Natural killer cell (primary cell): ENCODE measurements at regions not wholly inside any gene's neighbourhood (a gene's known extent, or its start where the extent isn't known, plus 50 kb on each side); places are given as distances from the start of the nearest gene placed in this dataset.

Source experiments
- ATAC-seq, 3 donors: fragments of 150-1000 bp in 2 of 3; fragments of 200-7000 bp in 1 of 3; cut with Tn5 transposase; 1 replicate in 1 of 3; 2 replicates in 2 of 3; pipeline ENCODE4 v1.10.0; 2021; ENCODE audit warnings: mild to moderate bottlenecking in 2 of 3, moderate library complexity in 2 of 3
- DNase-seq, 2 donors: peaks; one replicate each; pipeline versions ENCODE4 v3.0.0 to v3.0.0-alpha.2; 2013 to 2021; ENCODE audit warnings: mixed read lengths in 1 of 2
- H3K27ac ChIP-seq: one replicate; pipeline ENCODE4 v1.5.1; 2013; ENCODE audit warnings: mild to moderate bottlenecking, low read length
- H3K27me3 ChIP-seq: one replicate; pipeline ENCODE4 v1.6.1; 2013; ENCODE audit warnings: low read length; ENCODE audit not compliant: control insufficient read depth, insufficient read depth
- H3K36me3 ChIP-seq: one replicate; pipeline ENCODE4 v1.6.1; 2013; ENCODE audit warnings: low read length; ENCODE audit not compliant: control insufficient read depth, insufficient read depth
- H3K4me1 ChIP-seq: one replicate; pipeline ENCODE4 v1.6.1; 2013; ENCODE audit warnings: low read length; ENCODE audit not compliant: control insufficient read depth, insufficient read depth
- H3K4me3 ChIP-seq: one replicate; pipeline ENCODE4 v1.5.1; 2013; ENCODE audit warnings: low read length
- H3K9me3 ChIP-seq: one replicate; pipeline ENCODE4 v1.6.1; 2013; ENCODE audit warnings: low read length; ENCODE audit not compliant: control insufficient read depth, insufficient read depth
- H3K27ac Mint-ChIP-seq, 2 donors: one replicate each; pipeline ENCODE4 v1.8.0; 2022; ENCODE audit warnings: mild to moderate bottlenecking in 2 of 2, mixed read lengths in 2 of 2, moderate library complexity in 1 of 2
- H3K27me3 Mint-ChIP-seq, 2 donors: one replicate each; pipeline ENCODE4 v1.8.0; 2022; ENCODE audit warnings: low read depth in 2 of 2, mixed read lengths in 2 of 2
- H3K36me3 Mint-ChIP-seq: one replicate; pipeline ENCODE4 v1.8.0; 2022; ENCODE audit warnings: mixed read lengths
- H3K4me1 Mint-ChIP-seq, 2 donors: one replicate each; pipeline ENCODE4 v1.8.0; 2022; ENCODE audit warnings: mixed read lengths in 2 of 2
- H3K4me3 Mint-ChIP-seq: one replicate; pipeline ENCODE4 v1.8.0; 2022; ENCODE audit warnings: mild to moderate bottlenecking, moderate library complexity, mixed read lengths
- H3K9me3 Mint-ChIP-seq, 2 donors: one replicate each; pipeline ENCODE4 v1.8.0; 2022; ENCODE audit warnings: mixed read lengths in 2 of 2
- CTCF ChIP-seq: fragments of 200-600 bp; IDR thresholded peaks from one replicate; pipeline ENCODE4 v1.8.0; 2022; ENCODE audit warnings: antibody characterized with exemption
- WGBS: methylation state at CpG from one replicate; pipeline ENCODE4 v1.1.7; 2013; ENCODE audit warnings: missing lambda C conversion rate; ENCODE audit not compliant: insufficient coverage; 5-methylcytosine and 5-hydroxymethylcytosine counted together
- intact Hi-C: fragments of 100-400 bp; cut with micrococcal nuclease; formaldehyde crosslinking; loops from one replicate; pipeline ENCODE4 v1.14.2; 2022

- no peak overlapping the region for H3K27ac ChIP-seq
- WGBS = 43% methylated on average over 1 of the region's 1 CpG
- TF ChIP-seq CTCF = no peak
- H3K4me3 ChIP-seq = no peak overlapping the region
- no peaks in the 10 kb centered on the region for H3K9me3 ChIP-seq
- H3K27ac Mint-ChIP-seq = no peak overlapping the region
- H3K27me3 ChIP-seq = no peaks in the 10 kb centered on the region
- intact Hi-C loops = no loop called here
- no peaks in the 10 kb centered on the region for H3K4me1 Mint-ChIP-seq
- H3K36me3 ChIP-seq = no peaks in the 10 kb centered on the region
- ATAC-seq (no peak), DNase-seq (no peak)
- H3K36me3 Mint-ChIP-seq = no peaks in the 10 kb centered on the region
- no peak overlapping the region for H3K4me3 Mint-ChIP-seq
- H3K4me1 ChIP-seq = no peaks in the 10 kb centered on the region
- H3K27me3 Mint-ChIP-seq = peaks cover 8 to 15% of the 10 kb centered on the region in 2 donors
- H3K9me3 Mint-ChIP-seq = no peaks in the 10 kb centered on the region
Measured at GRCh38 chr6:6771224-6771945, 182.9 kb downstream of the LY86 start.

DNA sequence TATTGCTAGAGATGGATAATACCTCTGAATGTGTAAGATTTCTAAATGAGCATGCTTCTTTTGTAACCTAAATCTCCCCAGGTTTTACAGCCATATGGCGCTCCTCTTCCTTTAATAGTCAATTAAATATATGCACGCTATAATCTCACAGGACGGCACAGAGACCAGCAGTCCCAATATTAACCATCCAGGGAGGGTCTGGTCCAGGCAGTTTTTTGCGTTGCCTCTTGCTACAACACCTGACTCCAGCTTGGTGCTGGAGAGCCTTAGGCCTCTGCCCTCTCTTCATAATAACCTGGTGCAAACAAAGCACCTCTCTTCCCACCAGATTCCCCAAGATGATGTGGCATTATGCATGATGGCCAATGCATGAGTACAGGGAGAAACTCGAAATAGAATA is 183.4 kb downstream of the LY86 start:
- DNase-seq (no peak), ATAC-seq (no peak)
- Mint-ChIP-seq H3K9me3 (no peaks in the 10 kb centered on the region), H3K4me1 (no peaks in the 10 kb centered on the region), H3K36me3 (no peaks in the 10 kb centered on the region), H3K27ac (no peak overlapping the region), H3K4me3 (no peak overlapping the region), H3K27me3 (peaks cover 8 to 15% of the 10 kb centered on the region in 2 donors)
- no peaks in the 10 kb centered on the region for H3K27me3 ChIP-seq
- H3K4me1 ChIP-seq = no peaks in the 10 kb centered on the region
- no peak for TF ChIP-seq CTCF
- intact Hi-C loops = no loop called here
- no peaks in the 10 kb centered on the region for H3K9me3 ChIP-seq
- 91% methylated on average over 5 of the region's 5 CpGs for WGBS
- H3K36me3 ChIP-seq = no peaks in the 10 kb centered on the region
- no peak overlapping the region for H3K27ac ChIP-seq
- no peak overlapping the region for H3K4me3 ChIP-seq

DNA sequence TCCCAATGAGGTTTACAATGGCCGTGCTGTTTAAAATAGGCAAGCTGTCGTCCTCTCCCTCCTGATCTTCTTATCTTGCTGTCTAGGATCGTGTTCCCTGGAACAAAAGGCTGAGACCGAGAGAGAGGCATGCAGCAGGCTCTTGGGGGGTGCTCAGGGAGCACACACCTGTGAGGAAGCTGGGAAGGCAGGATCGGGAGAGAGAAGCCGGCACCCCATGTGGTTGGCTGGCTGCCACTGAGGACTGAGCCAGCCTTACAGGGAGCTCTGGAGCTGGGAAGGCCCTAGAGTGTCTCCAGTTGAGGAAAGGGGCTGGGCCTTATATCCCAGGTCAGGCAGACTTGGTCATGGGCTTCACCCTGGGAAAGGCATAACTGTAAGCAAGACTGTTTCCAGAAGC is 184.2 kb downstream of the LY86 start:
- Histone ChIP-seq H3K36me3 (no peaks in the 10 kb centered on the region), H3K4me3 (no peak overlapping the region), H3K4me1 (no peaks in the 10 kb centered on the region), H3K27me3 (no peaks in the 10 kb centered on the region), H3K9me3 (no peaks in the 10 kb centered on the region), H3K27ac (no peak overlapping the region)
- Mint-ChIP-seq H3K9me3 (no peaks in the 10 kb centered on the region), H3K27ac (no peak overlapping the region), H3K36me3 (no peaks in the 10 kb centered on the region), H3K4me3 (no peak overlapping the region), H3K4me1 (no peaks in the 10 kb centered on the region), H3K27me3 (peaks cover 8 to 15% of the 10 kb centered on the region in 2 donors)
- DNase-seq = no peak
- intact Hi-C loops = no loop called here
- no peak for ATAC-seq
- no peak for TF ChIP-seq CTCF
- 87% methylated on average over 6 of the region's 6 CpGs for WGBS

DNA sequence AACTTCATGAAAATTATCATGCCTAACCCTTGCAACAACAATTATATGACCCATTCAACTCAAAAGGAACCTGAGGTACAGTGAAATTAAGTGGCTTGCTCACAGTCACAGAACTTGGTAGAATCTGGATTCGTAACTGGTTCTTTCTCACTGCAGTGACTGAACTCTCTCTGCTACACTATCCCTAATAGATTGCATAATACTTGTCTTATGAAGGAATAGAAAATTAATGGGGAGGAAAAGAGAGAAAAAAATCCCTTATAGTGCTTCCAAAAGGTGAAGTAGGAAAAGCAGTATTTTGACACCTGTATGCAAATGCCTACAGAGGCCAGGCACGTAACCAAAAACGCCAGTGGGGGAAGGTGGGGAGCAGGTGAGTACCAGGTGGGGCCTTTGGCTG is 186.6 kb downstream of the LY86 start:
- no peaks in the 10 kb centered on the region for H3K9me3 Mint-ChIP-seq
- no peaks in the 10 kb centered on the region for H3K4me1 ChIP-seq
- no peak overlapping the region for H3K4me3 Mint-ChIP-seq
- H3K27ac Mint-ChIP-seq = no peak overlapping the region
- no peak for TF ChIP-seq CTCF
- H3K4me1 Mint-ChIP-seq = no peaks in the 10 kb centered on the region
- no peak overlapping the region for H3K4me3 ChIP-seq
- H3K9me3 ChIP-seq = no peaks in the 10 kb centered on the region
- no peaks in the 10 kb centered on the region for H3K36me3 ChIP-seq
- H3K27ac ChIP-seq = no peak overlapping the region
- no peaks in the 10 kb centered on the region for H3K27me3 ChIP-seq
- H3K27me3 Mint-ChIP-seq = peaks cover 16 to 30% of the 10 kb centered on the region in 2 donors
- H3K36me3 Mint-ChIP-seq = no peaks in the 10 kb centered on the region
- intact Hi-C loops = no loop called here
- no peak for DNase-seq
- 71% methylated on average over 2 of the region's 3 CpGs for WGBS
- no peak for ATAC-seq
